ENCODE measurements at regions not wholly inside any gene's neighbourhood (a gene's known extent, or its start where the extent isn't known, plus 50 kb on each side); places are given as distances from the start of the nearest gene placed in this dataset.

DNA sequence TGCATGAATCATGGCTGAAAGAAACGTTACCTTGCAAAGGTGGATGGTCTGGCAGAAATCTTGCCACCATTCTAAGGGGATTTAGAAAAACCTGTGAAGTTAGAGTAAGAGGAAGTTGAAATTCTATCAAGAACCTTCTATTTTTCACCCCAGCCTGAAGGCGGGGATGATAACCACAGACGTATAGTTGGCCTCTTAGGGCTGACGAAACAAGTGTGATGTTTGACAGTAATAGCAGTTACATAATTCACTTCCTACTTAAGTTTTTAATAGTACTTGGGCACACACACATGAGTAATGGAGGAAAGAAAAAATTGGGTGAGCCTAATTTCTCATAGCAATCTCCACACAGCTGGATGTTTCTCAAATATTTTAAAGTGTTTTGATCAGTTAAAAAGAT, 336.6 kb upstream of the SALL3 start:
- no peak for DNase-seq (ENCODE audit: low read depth in 2 of 2)

DNA sequence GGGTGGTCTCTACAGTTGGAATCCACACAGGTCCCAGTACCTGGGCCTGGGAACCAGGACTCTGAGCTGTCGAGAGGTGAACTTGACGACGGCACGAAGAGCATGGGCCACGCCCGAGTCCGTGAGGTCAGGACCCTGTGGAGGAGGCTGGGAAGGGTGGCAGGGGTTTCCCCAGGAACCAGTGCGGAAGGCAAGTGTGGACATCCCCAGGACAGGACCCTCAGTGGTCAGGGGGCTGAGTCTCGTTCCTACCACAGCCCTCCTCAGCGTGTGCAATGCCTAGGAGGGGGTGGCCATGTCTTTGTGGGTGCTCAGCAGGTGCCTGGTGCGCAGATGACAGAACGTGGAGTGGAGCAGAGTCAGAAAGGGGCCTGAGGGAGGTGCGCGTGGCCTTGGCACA, 335.6 kb upstream of the SALL3 start:
- DNase-seq (ENCODE audit: low read depth in 2 of 2), result no peak

DNA sequence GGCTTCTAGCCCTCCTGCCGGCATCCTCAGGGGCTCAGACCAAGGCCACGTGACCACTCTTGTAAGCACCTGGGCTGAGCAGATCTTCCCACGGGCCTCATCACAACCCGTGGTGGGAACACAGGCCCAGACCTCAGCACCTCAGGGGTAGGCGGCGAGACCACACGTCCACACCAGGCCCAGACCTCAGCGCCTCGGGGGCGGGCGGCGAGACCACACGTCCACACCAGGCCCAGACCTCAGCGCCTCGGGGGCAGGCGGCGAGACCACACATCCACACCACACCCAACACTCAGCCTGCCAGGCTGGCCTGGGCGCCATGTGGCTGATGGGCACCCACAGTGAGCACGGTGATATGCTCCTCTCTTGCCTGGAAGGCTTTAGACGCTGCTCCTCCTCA, 334.4 kb upstream of the SALL3 start:
- DNase-seq (ENCODE audit: low read depth in 2 of 2), result no peak

DNA sequence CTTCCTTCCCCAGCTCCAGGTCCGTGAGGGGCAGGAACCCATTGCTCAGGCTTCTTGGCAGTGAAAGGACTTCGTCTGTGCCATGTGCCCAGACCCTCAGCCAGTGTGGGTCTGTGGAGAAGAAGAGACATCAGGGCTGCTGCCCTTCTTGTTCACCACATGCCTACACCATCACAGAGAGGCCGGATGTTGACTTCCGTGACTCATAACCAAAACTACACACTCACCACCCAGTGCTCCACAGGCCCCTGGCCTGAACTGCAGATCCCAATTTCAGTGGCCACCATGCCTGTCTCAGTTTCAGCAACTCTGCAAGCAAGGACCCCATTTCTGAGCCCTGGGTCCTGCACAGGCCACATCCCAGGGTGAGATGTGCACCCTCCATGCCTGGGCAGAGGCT, 332.6 kb upstream of the SALL3 start:
- no peak for DNase-seq (ENCODE audit: low read depth in 2 of 2)

DNA sequence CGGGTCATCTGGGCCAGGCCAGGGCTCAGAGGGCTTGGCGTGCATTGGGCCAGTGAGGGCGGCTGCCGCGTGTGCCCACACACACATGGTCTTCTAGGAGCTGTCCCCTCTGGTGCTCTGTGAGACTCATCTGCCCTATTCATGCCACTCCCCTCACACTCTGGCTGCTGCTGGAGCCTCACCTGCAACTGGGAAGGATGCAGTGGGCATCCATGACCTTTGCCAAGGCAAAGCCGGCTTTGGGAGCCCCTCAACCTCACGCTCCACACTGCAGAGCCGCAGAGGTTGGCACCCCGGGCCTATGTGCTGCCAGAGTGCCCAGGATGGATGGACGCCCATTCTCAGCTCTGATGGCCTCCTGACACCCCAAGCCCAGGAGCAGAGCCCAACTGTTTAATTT, 330.2 kb upstream of the SALL3 start:
- no peak for DNase-seq (ENCODE audit: low read depth in 2 of 2)

DNA sequence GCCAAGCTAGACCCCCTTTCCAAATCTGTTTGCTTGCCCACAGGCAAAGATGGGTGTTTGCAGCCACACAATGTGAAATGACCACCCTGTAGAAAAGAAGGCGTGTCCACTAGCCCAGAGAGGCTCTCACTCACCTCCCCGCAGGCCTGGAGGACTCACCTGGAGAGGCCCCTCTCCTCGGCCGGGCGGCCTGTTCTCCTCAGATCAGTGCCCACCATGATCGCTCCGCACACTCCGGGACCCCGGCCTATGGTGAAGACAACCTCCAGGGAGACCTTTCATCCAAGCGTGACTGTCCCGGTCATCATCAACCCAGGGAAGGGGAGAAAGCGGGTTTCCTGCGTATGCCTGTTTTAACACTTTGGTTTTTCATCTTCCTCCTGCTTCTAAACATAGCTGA, 328.7 kb upstream of the SALL3 start:
- no peak for DNase-seq (ENCODE audit: low read depth in 2 of 2)

DNA sequence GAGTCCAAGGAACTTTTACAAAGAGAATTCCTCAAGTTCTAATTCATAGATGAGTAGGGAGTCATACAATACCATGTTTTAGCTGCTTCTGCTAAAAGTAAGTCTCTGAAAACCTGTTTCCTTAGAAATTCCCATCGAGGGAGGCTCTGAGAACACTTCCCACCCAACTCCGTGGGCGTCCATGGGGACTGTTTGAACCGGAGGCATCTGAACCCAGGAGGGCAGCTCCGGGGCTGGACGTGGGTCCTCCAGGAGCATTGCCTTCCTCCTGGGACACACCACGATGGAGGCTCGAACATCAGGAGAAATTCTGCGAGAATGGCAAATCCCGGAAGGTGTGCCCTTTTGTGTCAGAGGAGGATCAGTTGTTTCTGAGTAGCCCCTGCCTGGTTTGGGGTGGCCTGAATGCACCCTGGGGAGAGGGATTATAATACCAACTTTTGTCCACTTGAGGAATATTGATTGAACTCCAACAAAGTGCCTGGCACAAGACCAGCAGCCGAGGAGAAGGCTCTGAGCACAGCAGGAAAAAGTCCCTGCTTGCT, 327.5 kb upstream of the SALL3 start:
- no peak for DNase-seq (ENCODE audit: low read depth in 2 of 2)

DNA sequence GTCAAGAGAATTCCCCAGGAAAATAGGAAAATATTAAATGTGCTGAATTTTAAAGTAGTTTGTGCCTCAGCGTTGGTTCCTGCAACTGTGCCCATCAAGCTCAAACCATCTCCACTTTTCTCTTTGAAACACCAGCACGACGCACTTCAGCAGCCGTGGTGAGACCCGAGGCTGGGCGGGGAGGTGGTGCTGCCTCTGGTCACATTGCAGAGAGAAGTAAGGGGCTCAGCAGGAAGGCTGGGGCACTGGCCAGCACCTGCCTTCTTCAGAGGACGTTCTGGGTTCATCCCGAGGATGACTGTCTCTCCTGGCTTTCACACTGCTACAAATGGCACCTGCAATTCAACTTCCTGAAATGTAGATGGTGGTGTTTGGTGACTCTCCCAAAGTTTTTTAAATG, 323.7 kb upstream of the SALL3 start:
- DNase-seq (ENCODE audit: low read depth in 2 of 2), result no peak

DNA sequence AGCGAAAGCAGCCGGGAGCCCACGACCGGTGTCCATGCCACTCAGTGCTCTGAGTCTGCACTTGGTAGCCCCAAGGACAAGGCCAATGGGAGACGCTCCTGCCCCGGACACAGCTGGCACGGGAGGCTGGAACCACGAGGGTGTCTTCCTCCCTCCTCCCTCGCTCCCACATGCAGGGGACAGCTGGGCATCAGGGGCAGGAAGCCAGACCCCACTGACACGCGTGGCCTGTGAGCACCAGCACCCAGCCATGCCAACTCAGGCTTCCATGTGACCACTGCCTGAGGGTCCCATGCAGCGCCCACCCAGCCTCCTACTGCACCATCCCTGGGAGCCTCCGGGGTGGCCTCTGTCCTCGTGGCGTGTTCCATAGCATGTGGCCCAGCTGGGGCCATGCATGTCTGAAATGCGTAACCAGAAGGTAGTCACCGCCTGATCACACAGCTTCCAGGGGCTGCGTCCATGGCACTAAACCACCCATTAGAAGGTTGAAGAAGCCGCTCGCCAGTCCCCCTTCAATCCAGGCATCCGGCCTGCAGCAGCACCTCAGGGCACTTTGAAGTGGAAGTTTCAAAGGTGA, 323.2 kb upstream of the SALL3 start:
- no peak for DNase-seq (ENCODE audit: low read depth in 2 of 2)

DNA sequence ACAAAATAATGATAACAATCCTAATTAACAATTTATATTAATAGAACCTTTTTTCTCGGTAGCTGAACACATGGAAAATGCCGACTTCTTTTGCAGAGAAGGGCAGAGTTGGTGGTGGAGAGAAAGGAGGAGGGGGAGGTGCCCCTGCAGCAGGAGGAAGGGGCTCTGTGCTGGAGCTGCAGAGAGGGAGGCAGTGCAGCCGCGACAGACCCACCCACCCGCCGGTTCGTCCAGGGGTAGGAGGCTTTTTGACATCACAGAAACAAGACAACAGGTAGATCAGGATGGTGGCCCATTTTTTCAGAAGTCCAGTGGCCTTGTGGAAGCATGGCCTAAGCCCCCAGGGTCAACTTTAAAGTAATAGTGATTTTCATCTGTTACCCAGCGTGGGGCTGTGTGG, 321.1 kb upstream of the SALL3 start:
- DNase-seq (ENCODE audit: low read depth in 2 of 2), result no peak

DNA sequence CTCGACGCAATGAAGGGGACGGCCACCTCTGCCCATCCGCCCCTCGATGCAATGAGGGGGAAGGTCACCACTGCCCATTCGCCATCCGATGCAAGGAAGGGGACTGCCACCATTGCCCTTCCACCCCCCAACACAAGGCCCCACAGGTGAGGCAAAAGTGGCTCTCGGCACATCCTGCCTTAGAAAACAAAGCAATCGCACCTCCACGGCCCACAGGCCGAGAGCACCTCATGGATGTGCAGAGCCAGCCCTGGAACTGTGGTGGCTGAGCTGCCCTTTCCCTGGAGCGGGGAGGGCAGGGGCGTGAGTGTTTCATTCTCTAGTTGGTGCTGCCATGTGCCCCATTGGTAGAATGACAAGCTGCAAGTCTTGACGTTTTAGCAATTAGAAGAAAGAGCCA, 320.6 kb upstream of the SALL3 start:
- DNase-seq (ENCODE audit: low read depth in 2 of 2), result no peak

DNA sequence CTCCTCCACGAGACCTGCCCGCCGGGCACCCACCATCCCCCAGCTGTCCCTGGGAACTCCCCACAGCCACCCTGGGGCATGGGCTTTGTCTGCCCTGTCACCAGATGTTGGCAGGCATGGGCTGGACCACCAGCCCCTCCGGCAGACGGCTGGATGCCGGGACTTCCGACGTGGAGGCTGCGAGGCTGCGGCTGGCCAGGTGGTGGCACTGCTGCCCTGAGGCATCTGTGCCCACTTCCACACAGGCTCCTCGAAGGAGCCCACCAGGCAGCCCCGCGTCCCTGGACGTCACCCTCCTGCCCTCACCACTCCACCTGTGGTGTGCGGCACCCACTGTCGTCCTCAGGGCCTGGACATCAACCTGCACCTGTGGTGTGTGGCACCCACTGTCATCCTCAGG, 319.9 kb upstream of the SALL3 start:
- no peak for DNase-seq (ENCODE audit: low read depth in 2 of 2)

DNA sequence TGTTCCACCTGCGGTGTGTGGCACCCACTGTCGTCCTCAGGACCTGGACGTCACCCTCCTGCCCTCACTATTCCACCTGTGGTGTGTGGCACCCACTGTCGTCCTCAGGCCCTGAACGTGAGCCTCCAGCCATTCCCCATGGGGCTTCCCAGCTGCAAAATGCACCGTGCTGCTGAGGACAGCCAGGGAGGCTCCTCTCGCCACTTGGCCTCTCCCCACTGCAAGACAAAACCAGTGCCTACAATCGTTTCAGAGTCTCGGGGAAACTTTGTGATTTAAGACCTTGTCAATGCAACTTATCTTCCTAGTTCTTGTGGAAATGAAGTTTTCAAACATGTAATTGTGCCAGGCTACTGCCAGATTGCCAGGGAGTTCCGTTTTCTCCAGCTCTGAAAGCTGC, 319.3 kb upstream of the SALL3 start:
- DNase-seq (ENCODE audit: low read depth in 2 of 2), result no peak

DNA sequence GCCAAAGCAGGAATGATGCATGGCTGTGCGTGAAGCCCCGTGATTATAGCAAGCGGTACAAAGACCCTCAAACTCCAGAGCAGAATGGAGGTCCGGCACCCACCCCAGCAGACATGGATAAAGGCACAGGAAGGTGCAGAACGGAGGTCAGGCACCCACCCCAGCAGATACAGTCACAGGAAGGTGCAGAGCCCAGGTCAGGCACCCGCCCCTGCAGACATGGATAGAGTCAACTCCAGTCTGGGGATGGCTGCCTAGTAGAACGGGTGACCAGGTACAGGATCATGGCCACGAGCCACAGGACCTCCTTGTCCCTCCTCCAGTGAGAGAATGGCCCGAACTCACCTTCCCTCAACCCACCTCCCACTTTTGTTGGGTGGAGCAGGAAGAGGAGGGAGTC, 318.3 kb upstream of the SALL3 start:
- no peak for DNase-seq (ENCODE audit: low read depth in 2 of 2)

DNA sequence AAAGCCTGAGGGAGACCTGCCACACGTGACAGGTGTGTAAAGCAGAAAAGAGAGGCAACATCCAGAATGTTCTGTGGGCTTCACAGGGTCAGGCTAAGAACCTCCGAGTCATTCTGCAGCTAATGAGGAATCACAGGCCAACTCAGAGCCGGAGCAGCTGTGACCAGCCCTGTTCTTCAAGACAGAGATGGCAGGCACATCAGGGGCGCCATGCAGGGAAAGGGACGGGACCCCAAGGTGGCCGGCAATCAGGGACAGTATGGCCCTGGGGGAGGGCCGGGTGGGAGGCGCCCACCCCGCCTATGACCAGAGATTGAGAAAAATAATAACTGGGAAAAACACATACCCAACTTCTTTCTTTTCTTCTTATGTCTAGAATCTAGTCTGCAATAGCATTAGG, 316.7 kb upstream of the SALL3 start:
- DNase-seq (ENCODE audit: low read depth in 2 of 2), result no peak

DNA sequence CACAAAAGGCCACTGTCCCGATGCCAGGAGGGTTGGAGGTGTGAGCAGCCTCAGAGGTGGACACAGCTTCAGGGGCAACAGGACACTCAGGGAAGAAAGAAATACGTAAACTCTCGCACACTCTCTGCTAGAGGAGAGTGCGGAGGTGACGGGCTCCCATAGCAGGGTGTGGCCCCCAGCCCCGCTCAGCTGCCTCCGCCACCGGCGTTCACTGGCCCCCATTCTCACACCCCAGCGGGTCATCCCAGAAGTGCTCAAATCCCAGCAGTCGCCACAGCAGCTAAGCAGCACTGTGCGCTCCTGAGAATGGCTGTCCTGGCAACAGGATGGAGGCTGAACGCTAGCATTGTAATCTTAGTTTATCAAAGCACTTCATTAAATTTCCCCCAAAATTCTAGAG, 315.6 kb upstream of the SALL3 start:
- no peak for DNase-seq (ENCODE audit: low read depth in 2 of 2)

DNA sequence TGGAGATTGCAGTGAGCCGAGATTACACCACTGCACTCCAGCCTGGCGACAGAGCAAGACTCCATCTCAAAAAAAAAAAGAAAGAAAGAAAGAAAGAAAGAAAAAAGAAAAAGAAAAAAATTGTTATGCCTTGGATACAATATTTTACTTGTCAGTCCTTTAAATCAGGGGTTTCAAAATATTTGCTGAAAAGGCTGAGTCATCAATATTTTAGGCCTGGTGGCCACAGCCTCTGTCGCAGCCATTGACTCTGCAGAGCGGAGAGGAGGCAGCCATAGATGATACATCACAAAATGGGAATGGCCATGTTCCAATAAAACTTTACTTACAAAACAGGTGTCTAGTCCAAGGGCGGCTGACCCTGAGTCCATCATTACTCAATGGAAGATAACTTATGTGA, 314.8 kb upstream of the SALL3 start:
- DNase-seq (ENCODE audit: low read depth in 2 of 2), result no peak

DNA sequence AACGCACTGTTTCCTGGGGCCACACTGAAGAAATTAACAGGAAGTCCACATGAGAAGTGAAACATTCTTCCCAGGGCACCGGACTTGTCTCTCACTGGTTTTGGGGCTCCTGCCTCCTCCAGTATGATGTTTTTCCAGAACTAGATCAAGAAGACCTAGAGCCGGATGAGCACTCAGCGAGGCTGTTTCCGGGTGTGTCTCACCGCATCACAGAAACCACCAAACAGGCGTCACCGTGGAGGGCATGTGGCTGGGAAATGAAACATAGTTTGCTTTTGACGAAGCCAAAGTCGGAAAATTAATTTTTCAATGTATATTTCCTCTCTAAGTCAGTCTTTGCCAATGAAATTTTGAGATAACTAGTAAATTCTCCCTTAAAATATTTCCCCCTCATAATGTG, 314.0 kb upstream of the SALL3 start:
- no peak for DNase-seq (ENCODE audit: low read depth in 2 of 2)

DNA sequence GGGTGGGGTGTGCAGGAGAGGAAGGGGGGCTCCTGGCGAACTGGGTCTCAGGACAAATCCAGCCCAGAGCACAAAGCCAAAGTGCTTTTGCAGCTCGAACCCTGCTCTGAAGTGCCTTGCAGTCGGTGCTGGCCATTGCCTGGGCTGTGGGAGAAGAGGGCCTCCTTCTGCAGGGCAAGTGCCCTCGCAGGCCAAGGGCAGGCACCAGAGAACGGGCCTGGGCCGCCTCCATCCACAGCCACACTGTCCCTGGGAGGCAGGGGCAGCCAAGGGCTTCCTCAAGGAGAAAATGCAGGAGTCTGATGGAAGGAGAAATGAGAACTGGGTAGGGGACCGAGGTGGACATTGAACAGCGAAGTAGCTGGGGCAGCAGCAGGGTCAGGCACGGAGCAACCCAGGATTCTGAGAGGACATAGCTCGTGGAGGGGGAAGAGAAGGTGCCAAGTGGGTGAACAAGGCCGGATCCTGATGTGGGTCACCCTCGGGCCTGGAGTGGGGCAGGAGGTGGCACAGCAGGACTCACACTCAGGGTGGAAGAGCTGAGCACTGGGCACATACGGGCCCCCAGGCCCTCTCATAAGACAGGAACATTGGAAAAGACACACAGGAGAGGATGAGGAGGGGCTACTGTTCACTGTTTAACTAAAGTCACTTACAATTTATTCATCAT, 312.8 kb upstream of the SALL3 start:
- DNase-seq (ENCODE audit: low read depth in 2 of 2), result no peak

DNA sequence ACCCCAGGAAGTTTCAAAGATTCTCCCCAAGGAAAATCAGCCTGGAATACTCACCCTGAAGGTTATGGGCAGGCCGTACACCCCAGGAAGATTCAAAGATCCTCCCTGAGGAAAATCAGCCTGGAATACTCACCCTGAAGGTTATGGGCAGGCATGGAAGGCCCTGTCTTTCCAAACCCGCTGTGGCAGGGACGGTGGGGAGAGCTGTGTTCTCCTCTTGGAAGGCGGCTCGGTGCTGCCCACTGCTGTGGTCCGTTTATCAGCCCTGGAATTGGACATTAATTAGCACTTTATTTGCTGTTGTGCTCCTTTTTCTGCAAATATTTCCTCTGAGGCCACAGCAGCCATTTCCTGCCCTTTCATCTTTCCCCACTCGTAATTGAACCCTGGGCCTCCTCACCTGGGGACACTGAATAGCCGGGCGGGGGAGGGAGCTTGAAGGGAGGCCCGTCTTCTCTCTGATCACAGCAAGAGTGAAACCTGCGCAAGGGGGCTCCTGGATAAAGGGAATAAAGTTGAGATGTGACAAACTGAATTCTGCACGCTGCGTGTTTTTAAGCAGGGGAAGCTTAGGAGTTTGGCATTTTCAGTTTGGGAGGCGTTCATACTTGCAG, 308.7 kb upstream of the SALL3 start:
- no peak for DNase-seq (ENCODE audit: low read depth in 2 of 2)

DNA sequence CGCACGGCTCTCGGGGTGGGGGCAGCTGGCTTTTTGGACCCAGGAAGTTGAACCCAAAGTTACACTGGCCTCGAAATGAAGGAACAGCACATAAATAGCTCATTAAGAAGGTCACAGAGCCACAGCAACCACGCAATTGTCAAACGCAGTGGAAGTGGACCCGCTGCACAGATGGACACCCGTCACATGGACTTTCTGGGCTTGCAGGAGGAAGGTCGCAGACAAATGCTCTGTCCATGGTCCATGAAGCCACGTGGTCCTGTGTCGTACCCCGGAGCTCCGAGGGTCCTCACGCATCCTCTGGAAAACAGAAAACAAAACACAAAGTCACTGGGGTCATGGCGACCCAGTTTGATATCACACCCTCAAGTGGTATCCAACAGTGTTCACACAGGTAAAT, 308.1 kb upstream of the SALL3 start:
- no peak for DNase-seq (ENCODE audit: low read depth in 2 of 2)

DNA sequence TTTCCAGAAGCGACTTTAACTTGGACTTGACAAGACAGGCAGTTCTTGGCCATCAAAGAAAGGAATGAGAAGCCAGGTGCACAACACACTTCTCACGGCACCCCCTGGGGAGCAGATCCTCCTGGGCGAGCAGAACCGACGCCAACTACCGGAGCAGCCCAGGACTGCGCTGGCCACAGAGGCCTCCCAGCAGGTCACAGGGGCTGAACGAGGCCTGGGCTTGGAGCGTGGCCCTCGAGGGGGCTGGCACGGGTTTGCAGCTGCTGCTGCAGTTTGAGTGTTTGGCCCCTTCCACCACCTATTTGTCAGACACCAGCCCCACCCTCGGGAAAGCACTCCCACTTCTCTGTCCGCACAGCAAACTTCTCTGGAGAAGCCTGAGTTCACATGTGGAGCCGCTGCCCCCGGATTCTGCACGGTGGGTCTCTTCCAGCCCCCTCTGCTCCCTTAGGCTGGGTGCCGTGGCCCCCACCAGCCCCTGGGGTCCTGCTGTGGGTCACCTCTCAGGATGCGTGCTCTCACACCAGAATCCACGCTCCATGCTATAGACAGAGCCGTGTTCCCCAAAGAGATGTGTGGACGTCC, 306.7 kb upstream of the SALL3 start:
- no peak for DNase-seq (ENCODE audit: low read depth in 2 of 2)

All from activated CD4-positive, alpha-beta T cell treated with anti-CD3 and anti-CD28 coated beads for 24 hours (primary cell).